ENCODE measurements at regions not wholly inside any gene's neighbourhood (a gene's known extent, or its start where the extent isn't known, plus 50 kb on each side); places are given as distances from the start of the nearest gene placed in this dataset.
"Not testable (repeated sequence)": the region's sequence is repeated elsewhere in the genome, so short reads cannot be mapped to it uniquely, and the experiment has no call there.

GRCh38 chr7:42720991-42721796 is 190.7 kb downstream of the C7orf25 start:
- DNase-seq, result no peak

GRCh38 chr7:42720012-42720411 is 191.9 kb downstream of the C7orf25 start:
- no peak for DNase-seq

DNA sequence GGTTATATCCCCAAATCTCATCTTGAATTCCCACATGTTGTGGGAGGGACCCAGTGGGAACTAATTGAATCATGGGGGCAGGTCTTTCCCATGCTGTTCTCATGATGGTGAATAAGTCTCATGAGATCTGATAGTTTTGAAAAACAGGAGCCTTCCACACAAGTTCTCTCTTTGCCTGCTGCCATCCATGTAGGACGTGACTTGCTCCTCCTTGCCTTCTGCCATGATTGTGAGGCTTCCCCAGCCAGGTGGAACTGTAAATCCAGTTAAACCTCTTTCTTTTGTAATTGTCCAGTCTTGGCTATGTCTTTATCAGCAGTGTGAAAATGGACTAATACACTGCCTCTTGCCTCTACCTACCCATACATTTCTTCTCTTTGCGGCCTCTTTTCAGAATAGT is 193.4 kb downstream of the C7orf25 start:
- DNase-seq, result not testable (repeated sequence)

GRCh38 chr7:42714356-42714755 is 197.5 kb downstream of the C7orf25 start:
- no peak for DNase-seq

DNA sequence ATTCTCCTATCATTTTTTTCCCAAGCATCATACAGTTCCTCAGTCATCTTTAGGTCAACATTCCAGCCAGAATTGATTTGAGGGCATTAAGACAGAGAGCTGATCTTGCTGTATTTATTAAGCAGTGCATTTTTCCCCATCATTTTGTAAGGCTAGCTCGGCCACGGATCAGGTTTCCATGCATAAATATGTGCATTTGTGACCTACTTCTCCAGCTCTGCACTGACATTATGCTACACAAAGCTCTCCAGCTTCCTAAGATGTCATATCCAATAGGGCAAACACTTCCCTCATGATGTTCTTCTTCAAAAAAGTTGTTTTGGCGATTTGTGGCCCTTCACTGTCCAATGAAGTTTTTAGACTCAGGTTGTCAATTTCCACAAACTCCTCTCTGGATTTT is 202.6 kb downstream of the C7orf25 start:
- DNase-seq, result no peak

GRCh38 chr7:42704710-42705109 is 207.2 kb downstream of the C7orf25 start:
- DNase-seq, result no peak

GRCh38 chr7:42702647-42703046 is 209.2 kb downstream of the C7orf25 start:
- no peak for DNase-seq

DNA sequence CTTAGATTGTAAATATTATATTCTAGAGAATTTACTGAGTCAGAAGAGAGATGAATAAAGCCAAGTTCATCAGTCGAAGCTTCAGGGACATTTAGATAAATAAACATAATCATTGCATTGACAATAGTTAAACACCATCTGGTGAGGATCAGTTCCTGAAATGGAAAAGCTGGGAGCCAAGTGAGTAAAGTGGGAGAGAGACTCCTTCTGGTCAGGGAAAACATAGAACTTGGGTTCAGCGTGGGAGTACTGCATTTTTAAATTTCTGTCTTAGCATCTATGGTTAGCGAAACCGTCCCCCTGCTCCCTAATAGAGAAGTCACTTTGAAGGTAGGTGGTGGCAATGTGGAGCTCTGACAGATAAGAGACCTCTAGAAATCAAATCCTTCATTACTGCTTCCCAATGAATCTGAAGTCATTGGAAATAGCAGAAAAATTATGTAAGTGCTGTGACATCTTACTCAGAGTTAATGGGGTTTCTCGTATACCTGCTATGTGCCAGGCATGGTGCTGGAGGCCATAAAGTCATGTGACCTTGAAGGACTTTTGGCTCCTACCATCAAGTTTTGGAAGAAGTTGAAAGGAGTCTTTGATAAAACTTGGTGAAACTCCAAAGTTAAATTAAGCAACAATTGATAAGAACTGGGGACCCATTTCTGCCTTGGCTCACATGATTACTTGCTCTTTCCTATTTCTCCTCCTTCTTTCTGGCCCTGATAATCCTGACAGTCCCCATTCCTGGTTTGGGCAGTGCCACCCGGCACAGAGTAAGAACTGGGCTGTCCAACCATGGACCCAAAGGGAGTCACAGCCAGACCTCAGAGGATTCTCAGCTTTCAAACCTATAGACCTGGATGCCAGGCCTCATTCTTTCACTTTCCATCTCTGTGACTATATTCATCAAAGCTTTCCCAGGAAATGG is 211.2 kb downstream of the C7orf25 start:
- peak; percentile 67 for DNase-seq

- no peak for DNase-seq
Measured at GRCh38 chr7:42699380-42700178, 212.3 kb downstream of the C7orf25 start.

DNA sequence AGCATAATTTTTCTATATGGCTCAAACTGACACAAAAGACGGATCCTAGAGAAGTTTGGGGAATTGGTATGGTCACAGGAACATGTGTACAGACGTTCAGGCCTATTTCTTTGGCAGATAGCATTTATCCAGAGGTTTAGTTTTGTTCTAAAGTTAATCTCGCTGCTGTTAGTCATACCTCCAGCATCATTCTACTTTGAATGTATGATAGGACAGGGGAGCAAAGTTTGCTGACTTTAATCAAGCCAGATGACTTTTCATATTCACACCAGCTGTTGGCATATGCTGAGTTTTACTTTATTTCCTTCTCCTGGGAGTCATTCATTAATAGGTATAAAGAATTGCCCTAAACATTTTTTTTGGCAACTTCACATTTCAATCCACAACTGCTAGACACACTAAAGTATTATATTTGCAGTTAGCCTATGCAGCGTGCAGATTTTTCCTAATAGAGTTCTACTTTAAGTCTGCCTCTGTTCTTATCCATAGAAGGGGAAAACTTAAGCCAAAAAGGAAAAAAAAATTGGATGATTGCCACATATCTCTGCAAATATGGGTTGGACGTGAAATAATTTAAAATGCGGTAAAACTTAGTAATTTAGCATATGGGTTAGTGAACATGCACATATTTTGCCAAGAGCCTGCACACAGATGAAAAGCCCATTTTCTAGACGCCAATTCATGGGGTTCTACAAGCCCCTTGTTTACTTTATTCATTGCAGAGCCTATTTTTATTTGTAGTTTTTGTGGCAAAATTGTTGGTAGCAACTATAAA is 213.1 kb downstream of the C7orf25 start:
- no peak for DNase-seq

DNA sequence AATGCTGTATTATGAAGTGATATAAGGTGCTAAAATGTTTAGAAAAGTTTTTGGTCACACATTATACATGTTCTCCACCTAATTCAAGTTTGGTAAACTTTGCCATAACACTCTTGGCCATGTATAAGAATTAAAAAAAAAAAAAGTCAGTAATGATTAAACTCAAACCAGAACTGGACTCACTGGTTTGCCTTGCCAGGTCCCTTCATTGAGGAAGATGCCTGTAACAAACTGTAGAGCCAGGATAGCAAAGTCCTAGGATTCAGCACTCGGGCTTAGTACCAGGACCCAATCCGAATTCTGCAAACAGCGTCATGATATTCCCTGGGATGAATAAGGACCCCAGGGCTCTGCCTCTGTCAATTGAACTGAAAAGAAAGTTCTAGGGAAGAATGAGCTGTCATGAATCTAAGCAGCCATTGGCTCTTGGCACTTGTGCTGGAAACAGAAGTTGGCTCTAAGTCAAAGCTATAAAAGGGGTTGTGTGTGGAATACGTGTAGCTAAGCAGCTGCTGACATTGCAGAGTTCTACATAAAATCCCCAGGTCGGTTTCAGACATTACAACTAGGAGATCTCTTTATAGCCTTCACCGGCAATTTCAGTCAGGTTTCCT is 216.9 kb downstream of the C7orf25 start:
- no peak for DNase-seq

- DNase-seq, result no peak
Measured at GRCh38 chr7:42693722-42694121, 218.1 kb downstream of the C7orf25 start.

DNA sequence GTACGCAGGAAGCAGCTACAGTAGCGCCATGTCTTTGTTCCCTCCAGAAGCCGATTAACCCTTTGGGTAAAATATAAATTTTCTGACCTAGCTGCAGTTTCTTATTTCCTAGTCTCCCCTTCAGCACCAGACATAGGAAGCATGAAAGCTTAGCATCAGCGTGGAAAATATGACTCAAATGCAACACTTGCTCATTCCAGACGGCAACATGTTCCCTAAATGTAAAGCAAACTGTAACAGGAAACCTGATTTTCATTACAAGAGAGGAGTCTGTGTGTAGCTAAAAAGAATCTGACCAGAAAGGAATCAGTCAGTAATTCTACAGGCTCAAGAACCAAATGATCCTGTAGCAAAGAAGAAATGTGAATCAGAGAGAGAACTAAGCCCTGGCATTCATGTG is 219.2 kb downstream of the C7orf25 start:
- DNase-seq, result peak; percentile 18

GRCh38 chr7:42690794-42691639 is 220.9 kb downstream of the C7orf25 start:
- peak; percentile 71 for DNase-seq

- peak; percentile 34 for DNase-seq
Measured at GRCh38 chr7:42689626-42690025, 222.2 kb downstream of the C7orf25 start.

DNA sequence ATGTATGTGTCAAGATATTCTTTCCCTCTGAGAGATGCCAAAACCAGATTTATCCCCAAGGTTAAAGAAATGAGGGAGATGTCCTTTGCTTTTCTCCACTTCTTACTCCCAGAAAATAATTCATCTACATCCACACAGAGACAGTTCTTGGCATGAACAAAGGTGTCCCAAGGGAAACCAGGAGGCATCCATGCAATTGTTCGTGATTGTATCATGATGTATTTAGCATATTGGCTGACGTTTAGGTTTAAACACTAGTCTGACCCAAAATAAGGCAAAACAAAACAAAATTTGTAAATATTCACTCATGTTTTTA is 223.9 kb downstream of the C7orf25 start:
- DNase-seq, result no peak

GRCh38 chr7:42687211-42688055 is 224.4 kb downstream of the C7orf25 start:
- no peak for DNase-seq

- no peak for DNase-seq
Measured at GRCh38 chr7:42686594-42687156, 225.2 kb downstream of the C7orf25 start.

DNA sequence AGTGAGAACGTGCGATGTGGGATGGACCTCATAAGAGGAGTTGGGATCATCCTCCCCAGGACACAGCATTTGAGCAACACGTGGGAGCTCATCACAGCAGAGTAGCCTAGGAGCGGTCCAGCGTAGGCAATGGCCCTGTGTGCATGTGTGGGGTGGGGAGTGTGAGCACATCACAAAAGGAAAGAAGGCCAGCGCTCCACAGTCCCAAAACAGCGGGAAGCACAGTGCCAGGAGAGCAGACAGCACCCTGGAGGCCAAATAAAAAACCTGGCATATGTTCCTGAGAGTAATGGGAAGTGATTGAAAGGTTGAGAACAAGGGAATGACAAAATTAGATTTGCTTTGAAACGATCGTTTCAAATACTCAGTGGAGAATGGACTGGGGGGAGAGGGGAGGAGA is 226.0 kb downstream of the C7orf25 start:
- no peak for DNase-seq

Data from HCEC 1CT (cell line).